Parathyroid adenoma (tissue), 2 donors: ENCODE measurements at regions not wholly inside any gene's neighbourhood (a gene's known extent, or its start where the extent isn't known, plus 50 kb on each side); places are given as distances from the start of the nearest gene placed in this dataset.

Source experiments
- H2AFZ ChIP-seq: fragments of 300-600 bp; sonication (generic); one replicate; pipeline ENCODE4 v1.7.0; 2017; ENCODE audit warnings: antibody characterized with exemption, mild to moderate bottlenecking
- H3K27ac ChIP-seq: fragments of 300-600 bp; sonication (generic); one replicate; pipeline ENCODE4 v1.7.0; 2017
- H3K27me3 ChIP-seq: fragments of 300-600 bp; sonication (generic); one replicate; pipeline ENCODE4 v1.7.0; 2017; ENCODE audit warnings: low read length; ENCODE audit not compliant: control insufficient read depth, insufficient read depth
- H3K36me3 ChIP-seq: fragments of 300-600 bp; sonication (generic); one replicate; pipeline ENCODE4 v1.7.0; 2017; ENCODE audit warnings: low read length; ENCODE audit not compliant: control insufficient read depth, insufficient read depth
- H3K4me1 ChIP-seq: fragments of 300-600 bp; sonication (generic); one replicate; pipeline ENCODE4 v1.7.0; 2017; ENCODE audit warnings: control low read depth
- H3K4me2 ChIP-seq: fragments of 300-600 bp; sonication (generic); one replicate; pipeline ENCODE4 v1.7.0; 2017; ENCODE audit warnings: low read length
- H3K4me3 ChIP-seq: fragments of 300-600 bp; sonication (generic); one replicate; pipeline ENCODE4 v1.7.0; 2017; ENCODE audit warnings: low read depth, low read length
- H3K79me2 ChIP-seq: fragments of 300-600 bp; sonication (generic); one replicate; pipeline ENCODE4 v1.7.0; 2017; ENCODE audit warnings: control low read depth
- H3K9ac ChIP-seq: fragments of 300-600 bp; sonication (generic); one replicate; pipeline ENCODE4 v1.7.0; 2017; ENCODE audit warnings: mild to moderate bottlenecking
- H3K9me3 ChIP-seq: fragments of 300-600 bp; sonication (generic); one replicate; pipeline ENCODE4 v1.7.0; 2017; ENCODE audit warnings: low read length; ENCODE audit not compliant: control insufficient read depth
- TF ChIP-seq, protein P1 (sequence below): fragments of 300-600 bp; sonication (generic); IDR thresholded peaks from one replicate; pipeline ENCODE4 v1.7.0; 2017; ENCODE audit warnings: antibody characterized with exemption, mild to moderate bottlenecking
- donor health status: primary hyperparathyroidism.

DNA sequence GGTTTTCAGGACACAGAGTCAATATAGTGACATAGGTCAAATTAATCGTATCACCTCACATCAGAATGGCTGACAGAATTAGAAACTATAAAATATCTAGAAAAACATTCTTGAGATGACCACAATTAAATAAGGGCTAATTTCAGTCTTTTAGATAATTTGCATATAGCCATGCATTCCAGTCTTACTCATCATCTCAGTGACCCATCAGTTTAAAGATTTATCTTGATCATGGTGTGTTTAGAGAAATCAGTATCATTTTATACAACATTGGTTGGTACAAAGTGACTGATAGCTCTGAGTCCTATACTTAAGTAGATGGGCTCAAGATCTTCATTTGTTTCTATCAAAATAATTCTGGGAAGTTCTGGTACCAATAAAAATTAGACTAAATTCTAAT lies 262.3 kb upstream of the SNX7 start:
- Histone ChIP-seq H3K9ac (no peak overlapping the region), H2AFZ (no peak overlapping the region), H3K4me1 (no peaks in the 10 kb centered on the region), H3K4me2 (no peak overlapping the region), H3K27me3 (no peaks in the 10 kb centered on the region), H3K36me3 (no peaks in the 10 kb centered on the region), H3K9me3 (no peaks in the 10 kb centered on the region), H3K79me2 (no peaks in the 10 kb centered on the region), H3K27ac (no peak overlapping the region), H3K4me3 (no peak overlapping the region)
- TF ChIP-seq, protein P1, sequence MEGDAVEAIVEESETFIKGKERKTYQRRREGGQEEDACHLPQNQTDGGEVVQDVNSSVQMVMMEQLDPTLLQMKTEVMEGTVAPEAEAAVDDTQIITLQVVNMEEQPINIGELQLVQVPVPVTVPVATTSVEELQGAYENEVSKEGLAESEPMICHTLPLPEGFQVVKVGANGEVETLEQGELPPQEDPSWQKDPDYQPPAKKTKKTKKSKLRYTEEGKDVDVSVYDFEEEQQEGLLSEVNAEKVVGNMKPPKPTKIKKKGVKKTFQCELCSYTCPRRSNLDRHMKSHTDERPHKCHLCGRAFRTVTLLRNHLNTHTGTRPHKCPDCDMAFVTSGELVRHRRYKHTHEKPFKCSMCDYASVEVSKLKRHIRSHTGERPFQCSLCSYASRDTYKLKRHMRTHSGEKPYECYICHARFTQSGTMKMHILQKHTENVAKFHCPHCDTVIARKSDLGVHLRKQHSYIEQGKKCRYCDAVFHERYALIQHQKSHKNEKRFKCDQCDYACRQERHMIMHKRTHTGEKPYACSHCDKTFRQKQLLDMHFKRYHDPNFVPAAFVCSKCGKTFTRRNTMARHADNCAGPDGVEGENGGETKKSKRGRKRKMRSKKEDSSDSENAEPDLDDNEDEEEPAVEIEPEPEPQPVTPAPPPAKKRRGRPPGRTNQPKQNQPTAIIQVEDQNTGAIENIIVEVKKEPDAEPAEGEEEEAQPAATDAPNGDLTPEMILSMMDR: no peak

DNA sequence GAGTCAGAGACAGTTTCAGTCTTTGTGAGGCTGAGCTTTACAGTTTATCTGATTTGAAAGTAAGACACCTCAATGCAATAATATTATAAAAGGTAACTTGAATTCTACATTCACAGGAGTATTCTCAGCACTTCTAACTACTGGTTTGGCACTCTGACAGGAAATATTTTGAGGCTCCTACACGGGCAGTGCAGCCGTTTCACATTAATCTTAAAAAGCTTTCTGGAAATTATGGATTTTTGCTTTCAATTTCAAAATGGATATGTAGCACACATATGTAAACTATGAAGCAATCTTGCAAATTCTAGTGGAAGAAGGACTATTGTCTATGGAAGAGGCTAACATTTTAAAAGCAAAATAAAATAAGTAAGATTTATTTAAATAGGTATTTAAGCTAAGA lies 262.9 kb upstream of the SNX7 start:
- H3K4me3 ChIP-seq: no peak overlapping the region
- H3K79me2 ChIP-seq: no peaks in the 10 kb centered on the region
- H3K36me3 ChIP-seq: no peaks in the 10 kb centered on the region
- TF ChIP-seq, protein P1: no peak
- H2AFZ ChIP-seq: no peak overlapping the region
- no peaks in the 10 kb centered on the region for H3K27me3 ChIP-seq
- no peaks in the 10 kb centered on the region for H3K4me1 ChIP-seq
- H3K9me3 ChIP-seq: no peaks in the 10 kb centered on the region
- H3K27ac ChIP-seq: no peak overlapping the region
- no peak overlapping the region for H3K9ac ChIP-seq
- H3K4me2 ChIP-seq: no peak overlapping the region

DNA sequence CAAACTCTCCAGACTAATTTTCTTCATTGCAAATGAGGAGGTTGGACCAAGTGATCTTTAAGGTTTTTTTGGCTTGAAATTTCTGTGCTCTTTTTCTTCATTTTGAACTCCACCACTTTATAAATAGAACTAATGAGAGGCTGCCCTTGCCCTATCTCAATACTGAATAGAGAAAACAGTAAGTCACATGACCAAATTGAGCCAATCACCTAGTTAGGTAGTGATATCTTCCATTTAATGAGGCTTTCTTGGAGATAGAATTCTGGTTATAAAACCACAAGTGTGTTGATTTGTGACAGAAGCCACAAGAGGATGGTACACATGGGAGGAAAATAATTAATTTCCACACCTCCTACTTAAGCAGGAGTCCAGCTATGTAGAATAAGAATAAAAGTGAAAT lies 263.4 kb upstream of the SNX7 start:
- TF ChIP-seq, protein P1: no peak
- Histone ChIP-seq H2AFZ (no peak overlapping the region), H3K4me3 (no peak overlapping the region), H3K9me3 (no peaks in the 10 kb centered on the region), H3K4me1 (no peaks in the 10 kb centered on the region), H3K36me3 (no peaks in the 10 kb centered on the region), H3K4me2 (no peak overlapping the region), H3K9ac (no peak overlapping the region), H3K27me3 (no peaks in the 10 kb centered on the region), H3K27ac (no peak overlapping the region), H3K79me2 (no peaks in the 10 kb centered on the region)

DNA sequence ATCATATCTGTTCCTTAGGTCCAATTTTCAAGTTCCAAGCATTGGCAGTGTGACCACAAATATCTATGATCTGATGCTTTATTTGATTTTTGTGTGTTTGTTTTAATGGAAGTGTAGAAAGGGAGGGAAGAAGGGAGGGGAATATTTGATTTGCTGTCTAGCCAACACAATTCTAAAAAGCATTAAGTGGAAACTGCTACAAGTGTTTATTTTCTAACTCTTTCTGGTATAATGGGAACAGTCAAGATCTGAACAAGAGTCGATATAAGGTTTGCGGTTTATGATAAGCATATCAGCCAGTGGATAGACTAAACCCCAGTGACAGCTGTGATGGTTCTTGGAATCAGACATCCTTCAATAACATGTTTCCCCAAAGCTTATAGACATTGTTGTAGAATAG lies 267.8 kb upstream of the SNX7 start:
- Histone ChIP-seq H3K4me2 (no peak overlapping the region), H3K36me3 (no peaks in the 10 kb centered on the region), H3K4me3 (no peak overlapping the region), H3K79me2 (no peaks in the 10 kb centered on the region), H3K9ac (no peak overlapping the region), H3K9me3 (no peaks in the 10 kb centered on the region), H3K27ac (no peak overlapping the region), H2AFZ (no peak overlapping the region), H3K4me1 (no peaks in the 10 kb centered on the region), H3K27me3 (no peaks in the 10 kb centered on the region)
- TF ChIP-seq, protein P1: no peak

DNA sequence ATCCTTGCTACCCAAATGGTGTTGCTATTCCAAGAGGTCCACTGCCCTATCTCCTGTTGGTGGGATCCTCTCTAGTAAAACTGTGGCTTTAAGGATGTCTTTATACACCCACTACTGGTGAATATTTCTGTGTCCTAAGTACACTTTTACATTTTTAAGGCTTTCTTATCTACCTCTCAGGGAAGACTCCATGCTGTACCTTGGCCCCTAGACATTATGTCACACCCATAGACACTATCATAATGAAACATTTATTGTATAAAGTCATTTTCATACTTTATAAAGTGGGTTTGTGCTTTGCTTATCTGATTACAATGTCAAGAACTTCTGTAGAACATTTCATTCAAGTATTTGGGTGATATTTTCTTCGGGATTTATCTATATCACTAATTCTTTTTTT lies 270.3 kb upstream of the SNX7 start:
- Histone ChIP-seq H3K4me1 (no peaks in the 10 kb centered on the region), H3K79me2 (no peaks in the 10 kb centered on the region), H3K4me2 (no peak overlapping the region), H3K36me3 (no peaks in the 10 kb centered on the region), H3K27me3 (no peaks in the 10 kb centered on the region), H3K4me3 (no peak overlapping the region), H3K9me3 (no peaks in the 10 kb centered on the region), H3K9ac (no peak overlapping the region), H2AFZ (no peak overlapping the region), H3K27ac (no peak overlapping the region)
- TF ChIP-seq, protein P1: no peak
